H9 (cell line): ENCODE measurements at regions not wholly inside any gene's neighbourhood (a gene's known extent, or its start where the extent isn't known, plus 50 kb on each side); places are given as distances from the start of the nearest gene placed in this dataset.
"Not testable (repeated sequence)": the region's sequence is repeated elsewhere in the genome, so short reads cannot be mapped to it uniquely, and the experiment has no call there.

Source experiments
- DNase-seq: peaks from one replicate; pipeline ENCODE4 v3.0.0-alpha.2; 2017
- H2AFZ ChIP-seq: one replicate; pipeline ENCODE4 v1.6.1; 2013; ENCODE audit warnings: mild to moderate bottlenecking, low read length, control low read depth, moderate library complexity
- H2AK5ac ChIP-seq: 2 replicates; pipeline ENCODE4 v1.6.1; 2013; ENCODE audit warnings: low read length, control low read depth, mixed read lengths; ENCODE audit not compliant: insufficient read length
- H2BK120ac ChIP-seq: one replicate; pipeline ENCODE4 v1.6.1; 2013; ENCODE audit warnings: low read depth, mild to moderate bottlenecking, low read length, control low read depth, inconsistent platforms; ENCODE audit not compliant: poor library complexity, severe bottlenecking
- H2BK12ac ChIP-seq: 2 replicates; pipeline ENCODE4 v1.6.1; 2013; ENCODE audit warnings: low read length, control low read depth, mixed read lengths, low read depth; ENCODE audit not compliant: insufficient read length
- H2BK15ac ChIP-seq: 2 replicates; pipeline ENCODE4 v1.6.1; 2013; ENCODE audit warnings: low read depth, low read length, control low read depth
- H2BK20ac ChIP-seq: one replicate; pipeline ENCODE4 v1.6.1; 2013; ENCODE audit warnings: low read depth, mild to moderate bottlenecking, low read length, control low read depth, inconsistent platforms; ENCODE audit not compliant: poor library complexity, severe bottlenecking
- H2BK5ac ChIP-seq: 2 replicates; pipeline ENCODE4 v1.6.1; 2013; ENCODE audit warnings: low read length, control low read depth, mixed read lengths; ENCODE audit not compliant: insufficient read length
- H3K14ac ChIP-seq: 2 replicates; pipeline ENCODE4 v1.6.1; 2013; ENCODE audit warnings: low read length, control low read depth; ENCODE audit not compliant: insufficient read depth
- H3K18ac ChIP-seq: 2 replicates; pipeline ENCODE4 v1.6.1; 2013; ENCODE audit warnings: low read depth, mild to moderate bottlenecking, mixed read lengths, low read length, control low read depth; ENCODE audit not compliant: insufficient read length
- H3K23ac ChIP-seq: 2 replicates; pipeline ENCODE4 v1.6.1; 2013; ENCODE audit warnings: low read length, control low read depth, mixed read lengths, low read depth; ENCODE audit not compliant: insufficient read length
- H3K23me2 ChIP-seq: 2 replicates; pipeline ENCODE4 v1.6.1; 2013; ENCODE audit warnings: low read depth, mild to moderate bottlenecking, mixed read lengths, low read length, control low read depth; ENCODE audit not compliant: insufficient read length, poor library complexity, severe bottlenecking
- H3K27ac ChIP-seq: 2 replicates; pipeline ENCODE4 v1.5.1; 2013; ENCODE audit warnings: low read length, control low read depth, mixed read lengths, low read depth; ENCODE audit not compliant: insufficient read length
- H3K27me3 ChIP-seq: 2 replicates; pipeline ENCODE4 v1.6.1; 2013; ENCODE audit warnings: low read length, control low read depth, inconsistent platforms; ENCODE audit not compliant: insufficient read depth
- H3K4ac ChIP-seq: 2 replicates; pipeline ENCODE4 v1.6.1; 2013; ENCODE audit warnings: low read depth, mild to moderate bottlenecking, control low read depth, inconsistent platforms, low read length, moderate library complexity
- H3K4me1 ChIP-seq: 2 replicates; pipeline ENCODE4 v1.6.1; 2013; ENCODE audit warnings: low read length, control low read depth, inconsistent platforms; ENCODE audit not compliant: insufficient read depth
- H3K4me2 ChIP-seq: 2 replicates; pipeline ENCODE4 v1.6.1; 2013; ENCODE audit warnings: low read length, control low read depth, mixed read lengths; ENCODE audit not compliant: insufficient read length, insufficient read depth
- H3K56ac ChIP-seq: 2 replicates; pipeline ENCODE4 v1.6.1; 2013; ENCODE audit warnings: low read depth, mild to moderate bottlenecking, mixed read lengths, low read length, control low read depth; ENCODE audit not compliant: insufficient read length
- H3K79me1 ChIP-seq: 2 replicates; pipeline ENCODE4 v1.6.1; 2013; ENCODE audit warnings: low read depth, mild to moderate bottlenecking, moderate library complexity, low read length, control low read depth, inconsistent platforms; ENCODE audit not compliant: insufficient read depth, poor library complexity, severe bottlenecking
- H3K79me2 ChIP-seq: 2 replicates; pipeline ENCODE4 v1.6.1; 2013; ENCODE audit warnings: low read length, control low read depth, inconsistent platforms; ENCODE audit not compliant: insufficient read depth
- H3K9ac ChIP-seq: 2 replicates; pipeline ENCODE4 v1.6.1; 2013; ENCODE audit warnings: low read length, control low read depth, mixed read lengths; ENCODE audit not compliant: insufficient read length; ENCODE audit errors: extremely low read depth
- H3K9me3 ChIP-seq: one replicate; pipeline ENCODE4 v1.6.1; 2013; ENCODE audit warnings: low read depth, low read length, inconsistent platforms; ENCODE audit not compliant: control insufficient read depth
- H3T11ph ChIP-seq: one replicate; pipeline ENCODE4 v1.6.1; 2013; ENCODE audit warnings: mild to moderate bottlenecking, low read length, control low read depth, inconsistent platforms
- H4K20me1 ChIP-seq: one replicate; pipeline ENCODE4 v1.6.1; 2013; ENCODE audit not compliant: control insufficient read depth, insufficient read length, insufficient read depth
- H4K5ac ChIP-seq: 2 replicates; pipeline ENCODE4 v1.6.1; 2013; ENCODE audit warnings: low read depth, mild to moderate bottlenecking, mixed read lengths, low read length, control low read depth; ENCODE audit not compliant: insufficient read length
- H4K8ac ChIP-seq: replicated peaks from 2 replicates; pipeline ENCODE4 v1.6.1; 2013; ENCODE audit warnings: low read length, control low read depth, mixed read lengths, low read depth; ENCODE audit not compliant: insufficient read length
- H4K91ac ChIP-seq: 2 replicates; pipeline ENCODE4 v1.6.1; 2013; ENCODE audit warnings: low read depth, mild to moderate bottlenecking, moderate library complexity, mixed read lengths, low read length, control low read depth; ENCODE audit not compliant: insufficient read length
- H3K27ac Mint-ChIP-seq, 3 experiments: 2 replicates in 2 of 3; 3 replicates in 1 of 3; pipeline ENCODE4 v1.8.0; 2020 to 2021; ENCODE audit warnings: mixed read lengths in 3 of 3, mild to moderate bottlenecking in 1 of 3, moderate library complexity in 1 of 3
- H3K27me3 Mint-ChIP-seq: 2 replicates; pipeline ENCODE4 v1.8.0; 2021; ENCODE audit warnings: low read depth, mild to moderate bottlenecking, moderate library complexity, mixed read lengths
- H3K36me3 Mint-ChIP-seq, 3 experiments: 2 replicates in 2 of 3; 3 replicates in 1 of 3; pipeline ENCODE4 v1.8.0; 2020 to 2021; ENCODE audit warnings: low read depth in 3 of 3, mixed read lengths in 3 of 3; ENCODE audit not compliant: insufficient read depth in 1 of 3
- H3K4me1 Mint-ChIP-seq, 2 experiments: 2 replicates each; pipeline ENCODE4 v1.8.0; 2020; ENCODE audit warnings: mixed read lengths in 2 of 2
- H3K4me3 Mint-ChIP-seq, 2 experiments: 2 replicates in 1 of 2; 3 replicates in 1 of 2; pipeline ENCODE4 v1.8.0; 2020 to 2021; ENCODE audit warnings: mild to moderate bottlenecking in 2 of 2, mixed read lengths in 2 of 2, moderate library complexity in 1 of 2
- H3K9me3 Mint-ChIP-seq, 2 experiments: 2 replicates in 1 of 2; 3 replicates in 1 of 2; pipeline ENCODE4 v1.8.0; 2020; ENCODE audit warnings: mild to moderate bottlenecking in 2 of 2, mixed read lengths in 2 of 2, moderate library complexity in 1 of 2
- WGBS: extraction: QIAGEN DNeasy Blood & Tissue Kit; methylation state at CpG from one replicate; pipeline ENCODE4 v1.1.7; 2013; ENCODE audit warnings: missing lambda C conversion rate, low lambda C conversion rate, mixed read lengths; ENCODE audit not compliant: insufficient read length; ENCODE audit errors: extremely low coverage; 5-methylcytosine and 5-hydroxymethylcytosine counted together

DNA sequence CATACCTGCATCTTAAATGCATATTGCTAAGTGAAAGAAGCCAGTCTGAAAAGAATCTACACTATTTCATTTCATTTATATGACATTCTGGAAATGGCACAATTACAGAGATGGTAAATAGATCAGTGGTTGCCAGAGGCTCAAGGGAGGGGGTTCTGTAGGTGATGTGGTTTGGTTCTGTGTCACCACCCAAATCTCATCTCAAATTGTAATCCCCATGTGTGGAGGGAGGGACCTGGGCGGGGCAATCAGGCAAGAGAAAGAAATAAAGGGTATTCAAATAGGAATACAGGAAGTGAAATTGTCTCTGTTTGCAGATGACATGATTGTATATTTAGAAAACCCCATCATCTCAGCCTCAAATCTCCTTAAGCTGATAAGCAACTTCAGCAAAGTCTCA lies 53.7 kb upstream of the DENND1B start:
- not testable (repeated sequence) for H3K14ac ChIP-seq, H3K9me3 ChIP-seq, H3K23me2 ChIP-seq, H2BK12ac ChIP-seq, H3K4me2 ChIP-seq, H3K27ac ChIP-seq, H2AK5ac ChIP-seq, H2BK5ac ChIP-seq, H3T11ph ChIP-seq, H3K4me1 Mint-ChIP-seq, DNase-seq, H3K56ac ChIP-seq, H3K4me3 Mint-ChIP-seq, H2BK120ac ChIP-seq, H3K23ac ChIP-seq, H3K4ac ChIP-seq, H4K8ac ChIP-seq, H2BK20ac ChIP-seq, H3K27me3 Mint-ChIP-seq, H3K9ac ChIP-seq, H3K4me1 ChIP-seq, H4K5ac ChIP-seq, H3K79me2 ChIP-seq, H3K27ac Mint-ChIP-seq, H4K20me1 ChIP-seq, H3K79me1 ChIP-seq, H4K91ac ChIP-seq, H2BK15ac ChIP-seq, H3K18ac ChIP-seq, H3K27me3 ChIP-seq, H2AFZ ChIP-seq
- Mint-ChIP-seq H3K9me3 (peaks cover 18 to 27% of the 10 kb centered on the region in 2 experiments), H3K36me3 (peaks cover 4 to 28% (median 18%) of the 10 kb centered on the region in 3 experiments)
- WGBS, result no CpG with 5 or more reads among the region's 1 CpG
